Prostate gland (tissue), 2 donors: ENCODE measurements at regions not wholly inside any gene's neighbourhood (a gene's known extent, or its start where the extent isn't known, plus 50 kb on each side); places are given as distances from the start of the nearest gene placed in this dataset.

Experiments used
- DNase-seq: peaks from one replicate; pipeline ENCODE4 v3.0.0-alpha.2; 2019; ENCODE audit warnings: low spot score
- H3K27ac ChIP-seq, 2 donors: fragments of 200-600 bp; sonication (generic); 2 replicates each; pipeline ENCODE4 v1.5.1; 2017 to 2019
- H3K27me3 ChIP-seq: fragments of 200-600 bp; sonication (generic); replicated peaks from 2 replicates; pipeline ENCODE4 v1.5.1; 2019; ENCODE audit not compliant: insufficient read depth
- H3K36me3 ChIP-seq, 2 donors: fragments of 200-600 bp; sonication (generic); 1 replicate in 1 of 2; 2 replicates in 1 of 2; pipeline versions ENCODE4 v1.5.1 to v1.8.1; 2017 to 2019
- H3K4me1 ChIP-seq: fragments of 200-600 bp; sonication (generic); replicated peaks from 2 replicates; pipeline ENCODE4 v1.5.1; 2019
- H3K4me3 ChIP-seq, 2 donors: fragments of 200-600 bp; sonication (generic); 2 replicates each; pipeline ENCODE4 v1.5.1; 2017 to 2019
- H3K9me3 ChIP-seq: fragments of 200-600 bp; sonication (generic); 2 replicates; pipeline ENCODE4 v1.5.1; 2017
- POLR2A ChIP-seq: fragments of 450-650 bp; IDR thresholded peaks from one replicate; pipeline ENCODE4 v1.6.1; 2016; ENCODE audit warnings: antibody characterized with exemption, mild to moderate bottlenecking
- POLR2AphosphoS5 ChIP-seq: sonication (generic); formaldehyde crosslinking; IDR thresholded peaks from one replicate; pipeline ENCODE4 v1.6.1; 2017; ENCODE audit warnings: antibody characterized with exemption
- WGBS: methylation state at CpG from one replicate; pipeline ENCODE4 v1.1.5; 2018; 5-methylcytosine and 5-hydroxymethylcytosine counted together
- intact Hi-C: fragments of 100-400 bp; cut with DNase I; formaldehyde crosslinking; loops from one replicate; pipeline ENCODE4 v1.14.2; 2022
- TF ChIP-seq, protein P1 (sequence below), 4 experiments: fragments of 200-600 bp in 2 of 4; fragments of 450-650 bp in 2 of 4; sonication (generic) in 2 of 4; IDR thresholded peaks; 1 replicate in 3 of 4; 2 replicates in 1 of 4; pipeline ENCODE4 v1.5.1; 2016 to 2019; ENCODE audit warnings: antibody characterized with exemption in 4 of 4, mild to moderate bottlenecking in 2 of 4, moderate library complexity in 2 of 4

DNA sequence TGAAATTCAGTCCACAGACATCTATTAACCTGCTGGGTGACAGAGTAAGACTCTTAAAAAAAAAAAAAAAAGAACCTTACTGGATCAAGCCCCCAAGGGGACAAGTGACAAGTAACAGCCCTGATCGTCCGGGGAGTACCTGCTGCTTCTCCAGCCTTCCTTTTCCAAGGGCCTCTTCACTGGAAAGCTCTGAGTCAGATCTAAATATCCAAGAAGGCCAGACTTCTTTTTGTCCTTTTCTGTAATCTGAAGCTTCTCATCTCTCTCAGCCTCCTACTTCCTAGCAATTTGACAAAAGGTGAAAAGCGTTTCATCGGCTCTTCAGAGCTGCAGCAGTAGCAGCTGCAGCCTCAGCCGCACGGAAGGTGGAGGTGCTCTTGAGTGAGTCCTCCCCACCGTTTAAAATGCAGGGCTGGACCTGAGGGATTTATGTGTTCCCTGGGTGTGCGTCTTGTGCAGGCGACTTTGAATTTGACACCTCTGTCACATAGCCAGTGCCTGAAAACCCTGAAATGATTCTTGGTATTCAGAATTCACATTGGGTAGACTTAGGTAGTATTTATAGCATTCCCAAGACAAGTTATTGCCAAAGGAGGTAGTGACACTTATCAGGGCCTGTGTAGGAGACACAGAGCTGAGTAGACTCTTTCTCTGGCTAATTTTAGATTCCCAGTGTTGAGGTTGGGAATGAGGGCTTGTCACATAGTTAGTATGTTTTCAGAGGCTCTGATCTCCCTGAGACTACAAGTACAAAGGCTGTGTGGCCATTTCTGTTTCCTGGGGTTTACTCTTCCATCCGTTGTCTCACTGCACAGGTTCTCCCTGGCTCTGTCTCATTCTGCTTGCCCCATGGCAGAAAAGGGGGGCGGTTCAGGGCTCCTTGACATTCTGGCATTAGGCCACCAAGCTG, 291.2 kb upstream of the C2CD4B start:
- H3K4me1 ChIP-seq, result no peaks in the 10 kb centered on the region
- intact Hi-C loops, result no loop called here
- no peak for DNase-seq
- H3K9me3 ChIP-seq, result no peaks in the 10 kb centered on the region
- H3K27ac ChIP-seq, result no peak overlapping the region
- H3K27me3 ChIP-seq, result no peaks in the 10 kb centered on the region
- H3K4me3 ChIP-seq, result no peak overlapping the region
- no peaks in the 10 kb centered on the region for H3K36me3 ChIP-seq
- TF ChIP-seq, protein P1, sequence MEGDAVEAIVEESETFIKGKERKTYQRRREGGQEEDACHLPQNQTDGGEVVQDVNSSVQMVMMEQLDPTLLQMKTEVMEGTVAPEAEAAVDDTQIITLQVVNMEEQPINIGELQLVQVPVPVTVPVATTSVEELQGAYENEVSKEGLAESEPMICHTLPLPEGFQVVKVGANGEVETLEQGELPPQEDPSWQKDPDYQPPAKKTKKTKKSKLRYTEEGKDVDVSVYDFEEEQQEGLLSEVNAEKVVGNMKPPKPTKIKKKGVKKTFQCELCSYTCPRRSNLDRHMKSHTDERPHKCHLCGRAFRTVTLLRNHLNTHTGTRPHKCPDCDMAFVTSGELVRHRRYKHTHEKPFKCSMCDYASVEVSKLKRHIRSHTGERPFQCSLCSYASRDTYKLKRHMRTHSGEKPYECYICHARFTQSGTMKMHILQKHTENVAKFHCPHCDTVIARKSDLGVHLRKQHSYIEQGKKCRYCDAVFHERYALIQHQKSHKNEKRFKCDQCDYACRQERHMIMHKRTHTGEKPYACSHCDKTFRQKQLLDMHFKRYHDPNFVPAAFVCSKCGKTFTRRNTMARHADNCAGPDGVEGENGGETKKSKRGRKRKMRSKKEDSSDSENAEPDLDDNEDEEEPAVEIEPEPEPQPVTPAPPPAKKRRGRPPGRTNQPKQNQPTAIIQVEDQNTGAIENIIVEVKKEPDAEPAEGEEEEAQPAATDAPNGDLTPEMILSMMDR (IDR thresholded peaks at IDR 0.05), result no peak
- no peak for TF ChIP-seq POLR2A
- TF ChIP-seq POLR2AphosphoS5, result no peak
- 73% methylated on average over 11 of the region's 11 CpGs for WGBS

DNA sequence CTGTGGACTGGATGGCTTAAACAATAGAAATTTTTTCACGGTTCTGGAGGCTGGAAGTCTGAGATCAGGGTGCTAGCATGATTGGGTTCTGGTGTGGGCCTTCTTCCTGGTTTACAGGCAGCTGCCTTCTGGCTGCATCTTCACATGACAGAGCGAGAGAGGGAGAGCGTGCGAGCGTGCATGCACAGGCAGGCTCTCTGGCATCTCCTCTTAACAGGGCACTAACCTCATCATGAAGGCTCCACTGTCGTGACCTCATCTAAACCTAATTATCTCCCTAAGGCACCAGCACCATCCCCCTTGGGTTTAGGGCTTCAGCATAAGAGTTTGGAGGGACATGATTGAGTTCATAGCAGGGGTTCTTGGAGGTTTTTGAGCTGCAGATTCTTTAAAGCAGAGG, 292.0 kb upstream of the C2CD4B start:
- Histone ChIP-seq H3K27ac (no peak overlapping the region), H3K4me3 (no peak overlapping the region), H3K9me3 (no peaks in the 10 kb centered on the region), H3K27me3 (no peaks in the 10 kb centered on the region), H3K36me3 (no peaks in the 10 kb centered on the region), H3K4me1 (no peaks in the 10 kb centered on the region)
- intact Hi-C loops, result no loop called here
- TF ChIP-seq POLR2AphosphoS5, result no peak
- no peak for DNase-seq
- WGBS, result 63% methylated on average over 6 of the region's 6 CpGs

DNA sequence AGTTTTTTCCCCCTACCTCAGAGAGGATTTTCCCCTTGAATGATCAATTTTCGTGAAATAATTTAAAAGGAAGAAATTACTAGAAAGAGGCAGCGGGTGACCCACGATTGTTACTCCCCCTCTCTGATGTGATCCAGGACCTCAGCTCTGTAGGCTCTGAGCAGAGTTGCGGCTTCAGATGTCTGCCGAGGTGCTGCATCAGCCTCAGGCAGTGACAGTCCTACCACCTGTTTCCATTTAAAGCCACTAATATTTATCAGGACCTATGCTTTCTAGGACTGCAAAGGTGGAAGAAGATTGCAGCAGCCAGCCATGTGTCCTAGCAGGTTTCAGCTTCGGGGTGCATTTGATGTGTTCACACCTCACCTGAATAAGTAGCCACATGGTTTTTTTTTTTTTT, 294.8 kb upstream of the C2CD4B start:
- Histone ChIP-seq H3K9me3 (no peaks in the 10 kb centered on the region), H3K27me3 (no peaks in the 10 kb centered on the region), H3K4me3 (no peak overlapping the region), H3K27ac (no peak overlapping the region), H3K36me3 (no peaks in the 10 kb centered on the region), H3K4me1 (no peaks in the 10 kb centered on the region)
- TF ChIP-seq, protein P1 (IDR thresholded peaks at IDR 0.05), result no peak
- no peak for TF ChIP-seq POLR2A
- TF ChIP-seq POLR2AphosphoS5, result no peak
- DNase-seq, result no peak
- 91% methylated on average over 6 of the region's 6 CpGs for WGBS
- intact Hi-C loops, result no loop called here

DNA sequence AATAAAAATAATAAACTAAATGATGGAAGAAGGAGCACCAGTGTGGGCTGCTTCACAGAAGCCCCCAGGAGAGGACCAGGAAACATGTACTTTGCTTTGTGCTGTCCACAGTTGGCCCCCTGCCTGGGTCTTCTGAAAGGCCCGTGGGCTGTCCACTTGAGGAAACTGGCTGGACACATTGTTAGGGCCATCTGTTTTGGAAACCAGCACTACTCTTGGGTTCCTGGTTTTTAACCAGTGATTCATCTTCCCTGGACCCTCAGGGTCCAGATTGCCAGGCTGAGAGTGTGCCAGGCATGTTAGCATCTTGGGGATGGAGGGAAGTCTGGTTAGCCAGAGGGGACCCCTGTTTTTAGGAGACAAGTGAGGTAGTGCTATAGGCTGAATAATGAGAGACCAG, 297.2 kb upstream of the C2CD4B start:
- Histone ChIP-seq H3K36me3 (no peaks in the 10 kb centered on the region), H3K4me3 (no peak overlapping the region), H3K27ac (no peak overlapping the region)

DNA sequence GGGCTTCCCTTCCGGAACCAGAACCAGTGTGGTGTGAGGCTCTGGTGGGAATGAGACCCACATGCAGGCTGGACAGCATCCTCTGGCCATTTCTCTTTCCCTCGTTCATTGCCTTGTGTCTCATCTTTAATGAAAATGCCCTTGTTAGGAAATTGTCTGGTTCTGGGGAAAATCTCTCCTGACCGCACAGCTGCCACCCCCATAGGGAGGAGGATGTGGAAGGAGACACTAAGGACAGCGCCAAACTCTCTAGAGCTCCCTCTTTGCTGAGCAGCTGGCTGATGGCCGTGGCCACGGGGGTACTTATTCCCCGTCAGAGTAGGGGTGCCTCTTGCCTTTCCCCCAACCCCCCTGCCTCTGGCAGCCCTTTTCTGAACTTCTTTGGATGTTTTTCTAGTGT, 297.6 kb upstream of the C2CD4B start:
- DNase-seq, result no peak
- Histone ChIP-seq H3K4me1 (no peaks in the 10 kb centered on the region), H3K27ac (no peak overlapping the region), H3K9me3 (no peaks in the 10 kb centered on the region), H3K4me3 (no peak overlapping the region), H3K36me3 (no peaks in the 10 kb centered on the region), H3K27me3 (no peaks in the 10 kb centered on the region)
- WGBS, result 58% methylated on average over 7 of the region's 7 CpGs
- TF ChIP-seq POLR2A, result no peak
- TF ChIP-seq, protein P1 (IDR thresholded peaks at IDR 0.05), result no peak
- TF ChIP-seq POLR2AphosphoS5, result no peak
- intact Hi-C loops, result no loop called here

More for the DNA sequence above, 297.2 kb upstream of the C2CD4B start:
- Histone ChIP-seq H3K4me1 (no peaks in the 10 kb centered on the region), H3K27me3 (no peaks in the 10 kb centered on the region), H3K9me3 (no peaks in the 10 kb centered on the region)
- TF ChIP-seq POLR2AphosphoS5 (no peak), POLR2A (no peak)
- TF ChIP-seq, protein P1 (IDR thresholded peaks at IDR 0.05), result no peak
- no peak for DNase-seq
- intact Hi-C loops, result no loop called here
- 58% methylated on average over 1 of the region's 1 CpG for WGBS
